NCI-H1105 treated with DMSO at 0.1 percent for 48 hours (cell line): ENCODE measurements at regions not wholly inside any gene's neighbourhood (a gene's known extent, or its start where the extent isn't known, plus 50 kb on each side); places are given as distances from the start of the nearest gene placed in this dataset.
A peak's percentile ranks its signal among the peaks of the same experiment; 100 is the strongest.

Experiments used
- DNase-seq: peaks from one replicate; lab custom pipeline; 2025; lab: John Stamatoyannopoulos, UW

GRCh38 chr9:79264511-79265355, 307.0 kb upstream of the TLE4 start:
- DNase-seq = peak; percentile 76

GRCh38 chr9:79266986-79267385, 304.8 kb upstream of the TLE4 start:
- no peak for DNase-seq

DNA sequence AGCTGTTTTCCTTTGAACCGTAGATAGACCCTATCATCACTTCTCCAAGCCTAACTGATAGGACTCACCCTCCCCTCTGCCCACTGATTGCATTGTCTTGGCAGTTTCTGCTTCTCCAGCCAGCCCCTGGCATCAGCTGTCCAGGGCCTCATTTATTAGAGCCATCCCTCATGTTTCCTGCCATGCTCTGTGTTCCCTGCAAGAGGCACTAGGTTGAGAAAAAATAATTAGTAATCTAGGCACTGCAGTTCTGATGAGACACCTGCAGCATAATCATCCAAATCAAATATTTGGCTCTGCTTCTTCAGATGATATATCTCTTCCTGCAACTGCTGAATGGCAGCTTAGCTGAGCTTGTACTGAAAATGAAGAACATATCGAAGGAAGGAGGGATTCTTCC, 303.0 kb upstream of the TLE4 start:
- DNase-seq = no peak

DNA sequence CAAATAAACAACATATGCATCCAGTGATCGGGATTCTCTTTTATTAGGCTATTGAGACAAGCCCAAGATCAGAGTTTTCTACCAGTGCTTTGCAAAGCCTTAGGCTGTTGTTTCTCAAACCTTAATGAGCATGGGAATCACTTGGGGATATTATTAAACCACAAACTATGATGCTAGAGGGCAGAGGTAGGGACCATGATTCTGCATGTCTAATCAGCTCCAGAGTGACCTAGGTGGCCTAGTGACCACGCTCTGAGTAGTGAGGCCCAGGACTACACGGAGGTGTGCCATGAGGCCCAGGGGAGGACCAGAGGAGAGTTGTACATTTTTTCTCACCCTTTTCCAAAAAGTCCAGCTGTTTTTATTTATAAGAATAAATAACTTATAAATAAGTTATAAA, 298.5 kb upstream of the TLE4 start:
- no peak for DNase-seq

- DNase-seq = no peak
Observed at GRCh38 chr9:79279356-79279755, 292.4 kb upstream of the TLE4 start.

GRCh38 chr9:79280691-79281090, 291.1 kb upstream of the TLE4 start:
- DNase-seq = no peak

DNA sequence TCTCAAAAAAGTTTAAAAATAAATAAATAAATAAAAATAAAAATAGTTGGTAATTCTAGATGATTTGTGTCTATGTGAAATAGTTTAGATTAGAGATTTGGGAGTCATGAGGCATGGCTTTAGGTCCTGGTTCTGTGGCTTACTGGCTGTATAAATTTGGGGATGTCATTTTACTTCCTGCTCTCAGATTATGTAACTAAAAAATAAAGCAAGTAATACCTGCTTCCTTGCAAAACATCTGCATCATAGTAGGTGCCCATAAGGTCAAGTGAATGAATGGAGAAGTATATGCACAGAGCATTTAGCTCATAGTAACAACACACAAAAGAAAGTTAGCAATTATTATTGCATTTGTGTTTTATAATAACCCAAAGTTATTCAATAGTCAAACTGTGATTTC, 287.7 kb upstream of the TLE4 start:
- no peak for DNase-seq

DNA sequence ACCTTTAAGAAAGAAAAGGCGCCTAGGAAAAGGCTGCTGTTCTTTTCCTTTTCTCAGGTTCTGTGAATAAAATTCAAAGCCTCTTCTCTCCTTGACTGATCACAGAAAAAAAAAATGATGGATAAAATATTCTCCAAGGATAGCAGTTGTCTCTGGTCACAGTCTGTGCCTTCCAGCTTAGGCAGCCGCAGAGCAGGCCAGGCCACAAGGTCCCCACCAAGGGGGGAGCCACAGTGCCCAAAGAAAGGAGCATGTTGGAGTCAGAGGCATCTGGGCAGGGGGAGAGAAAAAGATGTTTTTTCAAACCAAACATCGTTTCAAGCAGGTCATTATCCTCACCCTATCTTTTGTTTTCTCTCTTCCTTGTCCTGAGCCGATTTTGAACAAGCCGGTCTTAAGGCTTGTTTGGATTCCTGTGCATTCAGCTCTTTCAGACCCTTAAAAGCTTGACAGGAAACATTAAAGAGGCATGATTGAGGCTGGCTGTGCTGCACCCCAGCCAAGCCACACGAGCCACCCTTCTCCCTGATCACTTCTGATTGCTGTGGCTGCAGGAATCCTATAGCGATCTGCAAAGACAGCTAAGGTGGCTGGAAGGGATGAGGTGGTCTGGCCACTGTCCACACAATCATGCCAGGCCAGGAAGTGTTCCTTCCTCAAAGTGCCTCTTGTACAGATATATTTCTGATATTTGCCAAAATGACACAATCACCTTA, 284.6 kb upstream of the TLE4 start:
- no peak for DNase-seq

GRCh38 chr9:79287708-79288290, 284.0 kb upstream of the TLE4 start:
- no peak for DNase-seq

GRCh38 chr9:79289856-79290255, 281.9 kb upstream of the TLE4 start:
- DNase-seq = no peak

GRCh38 chr9:79292731-79293280, 279.0 kb upstream of the TLE4 start:
- DNase-seq = no peak

DNA sequence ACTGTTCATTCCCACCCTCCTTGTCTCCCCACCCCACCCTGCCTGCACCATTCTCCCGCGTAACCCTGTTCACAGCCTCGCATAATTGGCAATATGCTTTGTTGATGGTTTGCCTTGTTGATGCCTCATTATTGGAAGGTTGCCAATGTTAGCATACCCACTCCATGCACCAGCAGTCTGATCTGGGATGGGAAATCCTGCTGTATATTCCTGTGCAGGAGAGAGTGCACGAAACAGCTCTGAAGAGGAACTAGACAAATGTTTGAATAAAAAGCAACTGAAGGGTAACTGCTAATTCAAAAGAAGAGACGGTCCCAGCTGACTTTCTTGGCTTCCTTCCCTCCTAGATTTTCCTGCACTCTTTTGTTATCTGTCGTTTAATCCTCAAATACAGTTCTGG, 271.7 kb upstream of the TLE4 start:
- peak; percentile 94 for DNase-seq

- DNase-seq = peak; percentile 36
Observed at GRCh38 chr9:79301085-79301484, 270.7 kb upstream of the TLE4 start.

GRCh38 chr9:79301551-79302391, 270.0 kb upstream of the TLE4 start:
- DNase-seq = no peak

- no peak for DNase-seq
Observed at GRCh38 chr9:79302569-79302968, 269.2 kb upstream of the TLE4 start.

DNA sequence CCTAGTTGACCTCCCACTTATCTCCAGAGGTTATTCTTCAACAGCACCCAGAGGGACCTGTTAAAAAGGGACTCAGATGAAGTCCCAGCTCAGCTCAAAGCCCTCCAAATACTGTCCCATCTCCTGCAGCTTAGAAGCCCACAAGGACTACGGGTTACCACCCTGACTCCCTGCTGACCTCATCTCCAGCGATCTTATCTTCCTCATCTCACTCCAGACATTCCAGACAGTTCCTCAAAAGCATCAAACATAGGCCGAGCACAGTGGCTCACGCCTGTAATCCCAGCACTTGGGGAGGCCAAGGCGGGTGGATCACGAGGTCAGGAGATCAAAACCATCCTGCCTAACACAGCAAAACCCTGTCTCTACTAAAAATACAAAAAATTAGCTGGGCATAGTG, 263.8 kb upstream of the TLE4 start:
- DNase-seq = no peak

GRCh38 chr9:79312686-79313421, 258.9 kb upstream of the TLE4 start:
- DNase-seq = no peak

GRCh38 chr9:79325501-79325900, 246.3 kb upstream of the TLE4 start:
- no peak for DNase-seq

DNA sequence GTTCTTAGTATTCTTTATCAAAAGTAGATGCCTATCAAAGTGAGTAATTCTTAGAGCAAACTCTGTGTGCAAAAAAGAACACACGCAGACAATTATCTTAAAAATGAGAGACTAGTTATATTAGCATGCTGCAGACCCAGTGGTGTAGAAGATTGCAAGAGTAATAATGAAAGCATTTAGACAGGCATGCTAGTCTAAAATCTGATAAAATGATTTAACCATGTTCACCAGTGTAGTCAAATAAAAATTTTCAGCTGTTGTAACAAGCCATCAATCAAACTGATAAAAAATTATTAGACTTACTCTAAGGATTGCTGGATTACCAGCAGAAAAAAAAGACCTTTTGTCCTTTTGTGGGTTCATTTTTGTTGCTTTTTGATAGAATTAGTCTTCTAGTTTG, 241.9 kb upstream of the TLE4 start:
- DNase-seq = no peak

DNA sequence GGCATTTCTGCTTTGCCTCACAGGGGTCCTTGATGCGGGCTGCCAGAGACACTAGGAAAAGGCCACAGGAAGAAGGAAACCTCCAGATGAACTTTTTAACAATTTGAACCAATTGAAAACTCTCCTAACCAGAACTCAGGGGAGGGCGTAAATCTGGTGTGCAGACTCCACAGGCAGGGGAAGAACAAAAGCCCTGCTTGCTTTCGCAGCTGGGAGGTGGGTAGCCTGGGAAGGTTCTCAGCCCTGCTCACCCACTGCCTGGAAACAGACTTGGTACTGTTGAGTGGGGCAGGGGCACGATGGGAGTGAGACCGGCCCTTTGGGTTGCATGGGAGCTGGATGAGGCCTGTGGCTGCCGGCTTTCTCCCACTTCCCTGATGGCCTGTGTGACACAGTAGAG, 237.8 kb upstream of the TLE4 start:
- DNase-seq = no peak

- no peak for DNase-seq
Observed at GRCh38 chr9:79334711-79335110, 237.1 kb upstream of the TLE4 start.
